Endothelial cell of umbilical vein (primary cell): ENCODE measurements at regions not wholly inside any gene's neighbourhood (a gene's known extent, or its start where the extent isn't known, plus 50 kb on each side); places are given as distances from the start of the nearest gene placed in this dataset.

Experiments used
- BruUV-seq: library from RNA; stranded (reverse); fragments of 400-500 nt; replicated peaks from 2 replicates; lab custom pipeline; 2021; lab: Mats Ljungman, UMichigan
- CTCF ChIA-PET: fragments of 300-600, 350-600 bp; sonication (Branson Sonifier 250); formaldehyde crosslinking; loops from one replicate; lab custom pipeline; 2021; ENCODE audit warnings: antibody characterized with exemption, inconsistent platforms; lab: Charles Lee
- POLR2A ChIA-PET: fragments of 300-600, 350-600 bp; sonication (Branson Sonifier 250); formaldehyde crosslinking; loops from one replicate; lab custom pipeline; 2021; ENCODE audit warnings: antibody characterized with exemption, inconsistent platforms; lab: Charles Lee
- DNase-seq: peaks from one replicate; pipeline ENCODE4 v3.0.0-alpha.2; 2011; ENCODE audit warnings: low read depth, low spot score
- FAIRE-seq: peaks from 2 replicates; lab custom pipeline; 2011; peaks lifted over from hg19 to GRCh38; lab: Jason Lieb, UNC
- H2AFZ ChIP-seq: 2 replicates; pipeline ENCODE4 v1.6.0; 2012; ENCODE audit warnings: low read depth, low read length, control low read depth, inconsistent platforms
- H3K27ac ChIP-seq: 2 replicates; pipeline ENCODE4 v1.5.1; 2011; ENCODE audit warnings: low read depth, mild to moderate bottlenecking, control low read depth, low read length, moderate library complexity; ENCODE audit not compliant: insufficient read depth
- H3K27me3 ChIP-seq, 2 experiments: 2 replicates each; pipeline versions ENCODE4 v1.6.0 to v1.6.1; 2011; ENCODE audit warnings: low read length in 2 of 2, mixed read lengths in 1 of 2; ENCODE audit not compliant: control insufficient read depth in 2 of 2, insufficient read depth in 2 of 2
- H3K36me3 ChIP-seq, 2 experiments: 2 replicates in 1 of 2; 3 replicates in 1 of 2; pipeline ENCODE4 v1.5.1; 2011; ENCODE audit warnings: low read length in 2 of 2, mild to moderate bottlenecking in 1 of 2, moderate library complexity in 1 of 2; ENCODE audit not compliant: control insufficient read depth in 2 of 2, insufficient read depth in 2 of 2; ENCODE audit errors: extremely low read depth in 1 of 2
- H3K4me1 ChIP-seq: 3 replicates; pipeline ENCODE4 v1.5.1; 2011; ENCODE audit warnings: mild to moderate bottlenecking, low read length; ENCODE audit not compliant: control insufficient read depth, insufficient read depth; ENCODE audit errors: extremely low read depth
- H3K4me2 ChIP-seq: 2 replicates; pipeline ENCODE4 v1.6.1; 2011; ENCODE audit warnings: low read length, control low read depth, mixed read lengths; ENCODE audit not compliant: insufficient read depth
- H3K4me3 ChIP-seq, 3 experiments: fragments of 200-600 bp in 1 of 3; sonication (generic), shearing (Covaris generic) in 1 of 3; replicated peaks in 1 of 3; 2 replicates each; pipeline ENCODE4 v1.5.1; 2011 to 2016; ENCODE audit warnings: control low read depth in 3 of 3, low read length in 3 of 3, mild to moderate bottlenecking in 2 of 3, inconsistent platforms in 1 of 3, low read depth in 1 of 3, moderate library complexity in 1 of 3; ENCODE audit not compliant: insufficient read depth in 1 of 3
- H3K79me2 ChIP-seq: 2 replicates; pipeline ENCODE4 v1.6.0; 2012; ENCODE audit warnings: low read length, inconsistent platforms; ENCODE audit not compliant: control insufficient read depth, insufficient read depth
- H3K9ac ChIP-seq: replicated peaks from 2 replicates; pipeline ENCODE3; 2011; ENCODE audit warnings: low read length, control low read depth; ENCODE audit not compliant: insufficient read depth; ENCODE audit errors: extremely low read depth
- H3K9me1 ChIP-seq: replicated peaks from 3 replicates; pipeline ENCODE4 v1.6.0; 2011; ENCODE audit warnings: mild to moderate bottlenecking, low read length; ENCODE audit not compliant: control insufficient read depth, insufficient read depth; ENCODE audit errors: extremely low read depth
- H3K9me3 ChIP-seq: replicated peaks from 2 replicates; pipeline ENCODE4 v1.5.1; 2012; ENCODE audit warnings: low read length, inconsistent platforms; ENCODE audit not compliant: control insufficient read depth, insufficient read depth
- H4K20me1 ChIP-seq: replicated peaks from 2 replicates; pipeline ENCODE3; 2011; ENCODE audit warnings: mild to moderate bottlenecking, low read length; ENCODE audit not compliant: control insufficient read depth, insufficient read depth; ENCODE audit errors: extremely low read depth
- EZH2 ChIP-seq: IDR thresholded peaks from 2 replicates; pipeline ENCODE4 v1.6.1; 2012; ENCODE audit warnings: borderline replicate concordance, low read depth, mild to moderate bottlenecking, moderate library complexity, low read length, inconsistent platforms; ENCODE audit not compliant: severe bottlenecking
- FOS ChIP-seq: IDR thresholded peaks from 2 replicates; pipeline ENCODE4 v1.6.1; 2011; ENCODE audit warnings: mild to moderate bottlenecking, low read length, moderate library complexity, borderline replicate concordance; ENCODE audit not compliant: insufficient read depth
- GATA2 ChIP-seq: IDR thresholded peaks from 2 replicates; pipeline ENCODE4 v1.7.0; 2011; ENCODE audit warnings: low read depth, mild to moderate bottlenecking, moderate library complexity, mixed read lengths, low read length; ENCODE audit not compliant: insufficient read length, insufficient read depth
- JUN ChIP-seq: IDR thresholded peaks from 2 replicates; pipeline ENCODE4 v1.6.1; 2011; ENCODE audit warnings: borderline replicate concordance, low read depth; ENCODE audit not compliant: insufficient read length, insufficient read depth
- MYC ChIP-seq: IDR thresholded peaks from one replicate; pipeline ENCODE4 v1.6.1; 2011; ENCODE audit warnings: mild to moderate bottlenecking, low read depth, low read length
- POLR2A ChIP-seq: IDR thresholded peaks from 2 replicates; pipeline ENCODE4 v1.6.1; 2012; ENCODE audit warnings: low read depth, mild to moderate bottlenecking, control low read depth, low read length
- POLR2AphosphoS5 ChIP-seq: IDR thresholded peaks from 2 replicates; pipeline ENCODE4 v1.6.1; 2012; ENCODE audit warnings: low read depth, mild to moderate bottlenecking, control low read depth, low read length, moderate library complexity; ENCODE audit not compliant: insufficient read depth
- dilution Hi-C: fragments of 300-500 bp; cut with MboI; formaldehyde crosslinking; loops from one replicate; pipeline ENCODE4 v1.15.0; 2019; ENCODE audit warnings: low sequenced_read_pairs; ENCODE audit not compliant: extremely low pct_ligation_motif_present
- intact Hi-C: fragments of 100-400 bp; cut with micrococcal nuclease; formaldehyde crosslinking; loops from one replicate; pipeline ENCODE4 v1.10.0; 2022
- TF ChIP-seq, protein P1 (sequence below), 2 donors: IDR thresholded peaks; 1 replicate in 1 of 2; 2 replicates in 1 of 2; pipeline ENCODE4 v1.5.1; 2011; ENCODE audit warnings: low read length in 2 of 2, mild to moderate bottlenecking in 2 of 2, moderate library complexity in 2 of 2, control low read depth in 1 of 2, inconsistent platforms in 1 of 2, low read depth in 1 of 2; ENCODE audit not compliant: insufficient read depth in 1 of 2; ENCODE audit errors: extremely low read depth in 1 of 2
- TF ChIP-seq, protein P2 (sequence below): IDR thresholded peaks from 2 replicates; pipeline ENCODE4 v1.6.1; 2011; ENCODE audit not compliant: insufficient read depth, insufficient read length

DNA sequence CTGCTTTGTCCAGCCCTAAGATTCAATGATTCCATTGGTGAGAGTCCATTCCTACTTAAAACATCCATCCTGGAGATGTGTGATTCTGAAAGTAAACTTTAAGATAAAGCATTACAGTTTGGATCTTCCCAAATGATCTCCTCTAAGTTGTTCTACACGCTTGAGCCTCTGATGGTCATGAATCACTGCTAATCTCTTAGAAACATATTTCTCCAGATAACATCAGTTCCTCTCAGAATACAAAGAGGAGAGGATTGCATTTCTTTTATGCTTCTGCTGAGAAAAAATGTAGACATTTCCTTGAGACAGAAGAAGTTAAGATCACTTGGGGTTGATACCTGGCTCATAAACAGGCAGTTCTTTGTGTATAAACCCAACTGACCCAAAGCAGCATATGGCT is 281.2 kb upstream of the DPH6 start:
- peak; percentile 70 for FAIRE-seq
- Histone ChIP-seq H3K9me3 (no peaks in the 10 kb centered on the region), H2AFZ (peak overlapping the region; percentile 34), H3K27ac (peak overlapping the region; percentile 16), H3K4me1 (peaks cover 22% of the 10 kb centered on the region), H3K79me2 (no peaks in the 10 kb centered on the region), H3K9me1 (no peaks in the 10 kb centered on the region), H3K4me2 (peak overlapping the region; percentile 33), H3K36me3 (no peaks in the 10 kb centered on the region), H3K4me3 (no peak overlapping the region), H3K27me3 (no peaks in the 10 kb centered on the region), H4K20me1 (no peaks in the 10 kb centered on the region), H3K9ac (no peak overlapping the region)
- BruUV-seq: no TSS peak
- DNase-seq: peak; percentile 77
- ChIA-PET POLR2A (no interaction called here), CTCF (interaction anchor here (0.8 to 2.1 kb wide), 2 partner anchors 9 to 538 kb away, joined by 3 to 5 read pairs; no protein-coding TSS in a partner anchor)
- TF ChIP-seq, protein P1, sequence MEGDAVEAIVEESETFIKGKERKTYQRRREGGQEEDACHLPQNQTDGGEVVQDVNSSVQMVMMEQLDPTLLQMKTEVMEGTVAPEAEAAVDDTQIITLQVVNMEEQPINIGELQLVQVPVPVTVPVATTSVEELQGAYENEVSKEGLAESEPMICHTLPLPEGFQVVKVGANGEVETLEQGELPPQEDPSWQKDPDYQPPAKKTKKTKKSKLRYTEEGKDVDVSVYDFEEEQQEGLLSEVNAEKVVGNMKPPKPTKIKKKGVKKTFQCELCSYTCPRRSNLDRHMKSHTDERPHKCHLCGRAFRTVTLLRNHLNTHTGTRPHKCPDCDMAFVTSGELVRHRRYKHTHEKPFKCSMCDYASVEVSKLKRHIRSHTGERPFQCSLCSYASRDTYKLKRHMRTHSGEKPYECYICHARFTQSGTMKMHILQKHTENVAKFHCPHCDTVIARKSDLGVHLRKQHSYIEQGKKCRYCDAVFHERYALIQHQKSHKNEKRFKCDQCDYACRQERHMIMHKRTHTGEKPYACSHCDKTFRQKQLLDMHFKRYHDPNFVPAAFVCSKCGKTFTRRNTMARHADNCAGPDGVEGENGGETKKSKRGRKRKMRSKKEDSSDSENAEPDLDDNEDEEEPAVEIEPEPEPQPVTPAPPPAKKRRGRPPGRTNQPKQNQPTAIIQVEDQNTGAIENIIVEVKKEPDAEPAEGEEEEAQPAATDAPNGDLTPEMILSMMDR (IDR thresholded peaks at IDR 0.05; ENCODE audit: extremely low read depth in 1 of 2, insufficient read depth in 1 of 2, low read depth in 1 of 2, low read length in 2 of 2): no peak
- TF ChIP-seq EZH2: no peak
- TF ChIP-seq POLR2A: no peak
- peak; percentile 75 for TF ChIP-seq GATA2
- peak; percentile 17 for TF ChIP-seq JUN
- TF ChIP-seq FOS: no peak
- TF ChIP-seq MYC: no peak
- no peak for TF ChIP-seq POLR2AphosphoS5
- TF ChIP-seq, protein P2, sequence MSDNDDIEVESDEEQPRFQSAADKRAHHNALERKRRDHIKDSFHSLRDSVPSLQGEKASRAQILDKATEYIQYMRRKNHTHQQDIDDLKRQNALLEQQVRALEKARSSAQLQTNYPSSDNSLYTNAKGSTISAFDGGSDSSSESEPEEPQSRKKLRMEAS: no peak
- intact Hi-C loops (loop anchor here (1.0 to 10.0 kb wide), 2 partner anchors 58 to 178 kb away; no protein-coding TSS in a partner anchor), dilution Hi-C loops (no loop called here)
